KG1 (cell line): ENCODE measurements at regions not wholly inside any gene's neighbourhood (a gene's known extent, or its start where the extent isn't known, plus 50 kb on each side); places are given as distances from the start of the nearest gene placed in this dataset.
A peak's percentile ranks its signal among the peaks of the same experiment; 100 is the strongest.
"Not testable (repeated sequence)": the region's sequence is repeated elsewhere in the genome, so short reads cannot be mapped to it uniquely, and the experiment has no call there.

ENCODE experiments used
- DNase-seq: peaks from one replicate; lab custom pipeline; 2025; lab: John Stamatoyannopoulos, UW

DNA sequence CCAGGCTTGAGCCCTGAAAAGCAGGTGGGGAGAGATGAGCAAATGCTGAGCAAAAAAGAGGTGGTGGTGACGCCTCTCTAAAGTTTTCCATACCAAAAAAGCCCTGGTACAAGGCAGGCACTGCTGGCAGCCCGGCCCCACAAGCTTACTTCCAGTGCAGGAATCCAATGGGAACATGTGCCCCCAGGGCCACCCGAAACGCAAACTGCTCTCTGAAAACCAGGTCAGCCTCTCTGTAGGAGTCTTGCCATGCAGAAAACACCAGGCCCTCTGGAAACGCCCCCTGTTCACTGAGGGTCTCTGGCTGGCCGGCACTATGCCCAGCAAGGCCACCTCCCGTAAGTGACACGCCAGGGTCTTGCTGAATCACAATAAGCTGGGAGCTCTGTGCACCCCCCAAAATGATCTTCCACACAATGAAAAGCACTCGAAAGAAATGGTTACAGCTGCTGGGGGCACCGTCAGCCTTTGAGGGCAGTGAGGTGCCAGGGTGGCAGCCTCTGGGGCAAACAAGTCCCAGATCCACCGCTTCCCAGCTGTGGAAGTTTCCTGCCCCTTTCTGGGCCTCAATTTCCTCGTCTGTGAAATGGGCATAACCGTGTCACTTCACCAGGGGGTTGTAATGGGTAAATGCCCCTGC is 170.5 kb downstream of the TOMM20 start:
- no peak for DNase-seq

GRCh38 chr1:234957330-234958065 is 171.1 kb downstream of the TOMM20 start:
- DNase-seq, result no peak

GRCh38 chr1:234956821-234957329 is 171.8 kb downstream of the TOMM20 start:
- DNase-seq, result no peak

- peak; percentile 57 for DNase-seq
Measured at GRCh38 chr1:234955107-234955731, 173.4 kb downstream of the TOMM20 start.

- DNase-seq, result no peak
Measured at GRCh38 chr1:234954613-234955012, 174.0 kb downstream of the TOMM20 start.

DNA sequence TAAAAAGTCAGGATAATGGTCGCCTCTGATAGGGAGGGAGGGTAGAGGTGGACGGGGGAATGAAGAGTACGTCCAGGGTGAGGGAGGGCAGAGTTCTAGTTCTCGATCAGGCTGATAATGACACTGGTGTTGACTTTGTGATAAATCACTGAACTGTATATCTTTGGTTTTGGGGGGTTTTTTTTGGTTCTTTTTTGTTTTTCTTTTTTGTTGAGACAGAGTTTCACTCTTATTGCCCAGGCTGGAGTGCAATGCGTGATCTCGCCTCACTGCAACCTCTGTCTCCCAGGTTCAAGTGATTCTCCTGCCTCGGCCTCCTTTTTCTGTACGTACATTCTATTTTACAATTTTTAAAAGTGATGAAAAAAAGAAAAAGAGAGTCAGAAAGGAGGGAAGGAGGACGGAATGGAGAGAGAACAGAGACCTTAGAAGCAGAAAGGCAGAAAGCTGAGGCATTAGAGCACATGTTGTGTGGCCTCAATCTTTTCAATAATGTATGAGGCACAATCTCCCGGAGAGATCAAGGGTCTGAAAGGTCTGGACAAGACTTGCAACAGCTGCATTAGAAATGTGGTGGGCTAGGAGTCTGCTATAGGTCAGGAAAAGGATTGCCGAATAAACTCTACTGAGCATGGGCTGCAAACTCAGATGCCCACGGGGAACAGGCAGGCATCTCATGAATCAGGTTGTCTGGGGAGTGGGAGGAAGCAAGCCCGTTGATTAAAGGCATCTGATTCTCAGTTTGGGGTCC is 174.8 kb downstream of the TOMM20 start:
- DNase-seq, result no peak

DNA sequence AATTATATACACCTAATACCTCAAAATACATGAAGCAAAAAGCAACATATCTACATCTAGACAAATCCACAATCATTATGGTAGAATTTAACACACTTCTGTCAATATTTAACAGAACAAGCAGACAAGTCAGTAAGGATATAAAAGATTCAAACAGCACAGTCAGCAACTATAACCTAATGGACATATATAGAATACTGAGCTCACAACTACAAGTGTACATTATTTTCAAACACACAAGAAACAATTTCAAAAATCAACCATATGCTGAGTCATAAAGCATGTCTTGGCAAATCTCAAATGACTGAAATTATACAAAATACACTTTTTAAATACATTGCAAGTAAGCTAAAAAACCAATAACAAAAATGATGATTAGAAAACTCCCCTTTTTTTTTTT is 178.0 kb downstream of the TOMM20 start:
- DNase-seq, result no peak

GRCh38 chr1:234949528-234949927 is 179.1 kb downstream of the TOMM20 start:
- not testable (repeated sequence) for DNase-seq

- peak; percentile 31 for DNase-seq
Measured at GRCh38 chr1:234944439-234945344, 183.9 kb downstream of the TOMM20 start.

GRCh38 chr1:234943836-234944402 is 184.7 kb downstream of the TOMM20 start:
- no peak for DNase-seq

DNA sequence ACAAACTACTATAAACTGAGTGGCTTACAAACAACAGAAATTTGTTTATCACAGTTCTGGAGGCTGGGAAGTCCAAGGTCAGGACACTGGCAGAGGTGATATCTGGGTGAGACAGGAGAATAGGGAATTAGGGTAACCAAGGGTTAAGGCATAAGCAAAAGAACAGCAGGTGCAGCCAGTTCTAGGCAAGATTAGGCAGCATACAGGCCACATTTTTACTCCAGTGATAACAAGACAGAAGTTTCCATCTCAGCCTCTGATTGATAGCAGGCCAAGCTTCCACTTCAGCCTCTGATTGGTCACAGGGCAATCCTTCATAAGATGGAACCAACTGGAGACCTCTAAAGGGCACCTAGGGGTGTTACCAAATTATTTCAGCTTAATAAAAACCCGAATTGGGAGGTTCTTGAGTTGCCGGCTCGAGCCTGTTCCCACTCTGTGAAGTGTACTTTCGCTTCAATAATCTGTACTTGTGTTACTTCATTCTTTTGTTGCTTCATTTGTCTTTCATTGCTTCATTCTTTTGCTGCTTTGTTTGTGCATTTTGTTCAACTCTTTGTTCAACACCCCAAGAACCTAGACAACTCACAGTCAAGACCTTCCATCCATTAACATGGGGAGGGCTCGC is 185.6 kb downstream of the TOMM20 start:
- DNase-seq, result no peak

GRCh38 chr1:234942012-234942332 is 186.7 kb downstream of the TOMM20 start:
- no peak for DNase-seq

GRCh38 chr1:234941321-234942011 is 187.2 kb downstream of the TOMM20 start:
- DNase-seq, result no peak

DNA sequence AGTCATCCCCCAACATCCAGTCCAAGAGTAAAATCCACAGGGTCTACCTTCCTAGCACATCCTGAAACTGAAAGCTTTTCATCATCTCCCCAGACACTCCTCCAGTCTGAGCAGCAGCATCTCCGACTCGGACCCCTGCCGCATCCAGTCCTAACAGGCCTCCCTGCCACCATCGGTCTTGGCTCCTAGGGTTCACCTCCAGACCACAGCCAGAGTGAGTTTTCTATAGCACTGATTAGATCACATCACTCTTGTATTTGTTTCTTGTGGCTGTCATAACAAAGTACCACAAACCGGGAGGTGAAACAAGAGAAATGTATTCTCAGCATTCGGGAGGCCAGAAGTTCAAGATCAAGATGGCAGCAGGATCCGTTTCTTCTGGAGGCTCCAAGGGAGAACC is 187.8 kb downstream of the TOMM20 start:
- no peak for DNase-seq

GRCh38 chr1:234938924-234939323 is 189.7 kb downstream of the TOMM20 start:
- no peak for DNase-seq

DNA sequence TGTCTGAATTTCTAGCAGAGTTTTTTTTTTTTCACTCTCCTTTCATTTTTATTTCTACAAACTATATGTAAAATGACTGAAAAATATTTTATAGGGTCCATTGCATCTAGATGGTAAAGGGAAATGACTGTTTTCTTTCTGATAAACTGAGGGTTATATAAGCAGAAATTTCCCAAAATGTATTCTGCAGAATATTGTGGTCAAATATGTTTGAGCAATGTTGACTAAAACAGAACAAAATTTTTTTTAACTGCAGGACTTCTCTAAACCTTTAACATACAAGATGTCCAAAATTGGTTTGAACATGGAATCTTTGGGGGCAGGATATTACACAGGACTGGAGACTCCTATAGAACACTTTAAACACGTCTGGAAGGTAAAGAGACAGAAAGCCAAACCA is 190.5 kb downstream of the TOMM20 start:
- no peak for DNase-seq

- DNase-seq, result no peak
Measured at GRCh38 chr1:234936612-234937389, 191.8 kb downstream of the TOMM20 start.

GRCh38 chr1:234934611-234935033 is 194.0 kb downstream of the TOMM20 start:
- DNase-seq, result no peak

- DNase-seq, result no peak
Measured at GRCh38 chr1:234933475-234933874, 195.2 kb downstream of the TOMM20 start.
